HG03103 (cell line): ENCODE measurements at regions not wholly inside any gene's neighbourhood (a gene's known extent, or its start where the extent isn't known, plus 50 kb on each side); places are given as distances from the start of the nearest gene placed in this dataset.
"Not testable (repeated sequence)": the region's sequence is repeated elsewhere in the genome, so short reads cannot be mapped to it uniquely, and the experiment has no call there.

ENCODE experiments used
- ATAC-seq: cut with Tn5 transposase; IDR thresholded peaks from one replicate; pipeline ENCODE4 v1.9.1; 2021; ENCODE audit warnings: low read depth; ENCODE audit not compliant: unreplicated experiment

GRCh38 chr4:25981749-25982148, 67.7 kb downstream of the SMIM20 start:
- no peak for ATAC-seq

GRCh38 chr4:25982962-25983361, 68.9 kb downstream of the SMIM20 start:
- no peak for ATAC-seq

- ATAC-seq: no peak
Observed at GRCh38 chr4:25984266-25984665, 70.2 kb downstream of the SMIM20 start.

DNA sequence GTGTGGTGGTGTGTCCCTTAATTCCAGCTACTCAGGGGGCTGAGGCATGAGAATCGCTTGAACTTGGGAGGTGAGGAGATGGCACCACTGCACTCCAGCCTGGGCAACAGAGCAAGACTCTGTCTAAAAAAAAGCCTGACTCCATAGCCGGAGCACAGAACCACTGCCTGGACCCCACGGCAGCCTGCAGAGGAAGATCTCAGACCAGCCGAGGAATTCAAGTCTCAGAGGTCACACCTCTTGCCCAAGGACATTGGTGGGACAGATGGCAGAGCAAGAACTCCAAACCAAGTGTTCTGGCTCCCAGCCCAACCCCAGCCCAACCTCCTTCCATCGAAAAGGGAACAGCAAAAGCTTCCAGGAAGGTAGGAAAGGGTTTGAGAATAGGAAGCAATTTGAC, 70.8 kb downstream of the SMIM20 start:
- ATAC-seq: no peak

DNA sequence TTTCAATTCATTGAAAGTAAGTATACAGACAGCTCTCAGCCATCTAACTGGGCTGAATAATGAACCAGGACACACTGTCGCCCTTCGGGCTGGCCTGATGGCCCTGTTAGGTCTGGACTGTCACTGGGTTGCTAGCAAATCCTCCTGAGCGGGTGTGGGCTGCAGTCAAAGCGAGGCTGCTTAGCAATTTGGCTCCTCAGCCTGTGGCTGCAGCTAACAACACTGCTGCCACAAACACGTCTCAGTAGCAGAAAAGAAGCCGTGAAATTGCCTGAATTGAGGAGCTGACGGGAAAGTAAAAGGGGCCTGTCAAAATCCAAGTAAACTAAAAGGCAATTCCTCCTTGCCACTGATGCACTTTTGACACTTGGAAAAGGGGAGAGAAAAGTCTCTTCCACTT, 72.8 kb downstream of the SMIM20 start:
- ATAC-seq: no peak

DNA sequence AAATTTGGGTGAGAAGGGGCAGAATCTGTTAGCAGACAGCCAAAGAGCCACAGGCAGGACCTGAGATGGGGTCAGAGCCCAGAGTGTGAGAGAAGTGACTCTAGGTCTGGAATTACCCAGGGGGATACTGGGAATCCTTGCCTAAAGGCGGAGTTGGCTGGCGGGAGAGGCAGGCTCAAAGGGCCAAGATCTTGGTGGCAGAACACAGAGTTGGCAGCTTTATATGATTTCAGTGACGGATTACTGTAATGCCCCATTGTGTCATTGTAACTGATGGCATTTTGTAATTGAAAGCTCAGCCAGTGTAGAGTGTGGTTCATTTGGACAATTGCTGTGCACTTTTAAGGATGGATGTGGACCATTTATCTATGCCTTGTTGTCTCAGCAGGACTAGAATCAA, 77.3 kb downstream of the SMIM20 start:
- no peak for ATAC-seq

- peak; percentile 66 for ATAC-seq
Observed at GRCh38 chr4:25993395-25994185, 79.6 kb downstream of the SMIM20 start.

DNA sequence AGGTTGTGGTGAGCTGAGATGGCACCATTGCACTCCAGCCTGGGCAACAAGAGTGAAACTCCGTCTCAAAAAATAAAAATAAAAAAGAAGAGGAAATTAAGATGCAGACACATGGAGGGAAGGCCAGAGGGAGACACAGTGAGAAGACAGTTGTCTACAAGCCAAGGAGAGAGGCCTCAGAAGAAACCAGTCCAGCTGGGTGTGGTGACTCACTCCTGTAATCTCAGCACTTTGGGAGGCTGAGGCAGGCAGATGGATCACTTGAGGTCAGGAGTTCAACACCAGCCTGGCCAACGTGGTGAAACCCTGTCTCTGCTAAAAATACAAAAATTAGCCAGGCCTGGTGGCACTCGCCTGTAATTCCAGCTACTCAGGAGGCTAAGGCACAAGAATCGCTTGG, 80.6 kb downstream of the SMIM20 start:
- ATAC-seq: not testable (repeated sequence)

DNA sequence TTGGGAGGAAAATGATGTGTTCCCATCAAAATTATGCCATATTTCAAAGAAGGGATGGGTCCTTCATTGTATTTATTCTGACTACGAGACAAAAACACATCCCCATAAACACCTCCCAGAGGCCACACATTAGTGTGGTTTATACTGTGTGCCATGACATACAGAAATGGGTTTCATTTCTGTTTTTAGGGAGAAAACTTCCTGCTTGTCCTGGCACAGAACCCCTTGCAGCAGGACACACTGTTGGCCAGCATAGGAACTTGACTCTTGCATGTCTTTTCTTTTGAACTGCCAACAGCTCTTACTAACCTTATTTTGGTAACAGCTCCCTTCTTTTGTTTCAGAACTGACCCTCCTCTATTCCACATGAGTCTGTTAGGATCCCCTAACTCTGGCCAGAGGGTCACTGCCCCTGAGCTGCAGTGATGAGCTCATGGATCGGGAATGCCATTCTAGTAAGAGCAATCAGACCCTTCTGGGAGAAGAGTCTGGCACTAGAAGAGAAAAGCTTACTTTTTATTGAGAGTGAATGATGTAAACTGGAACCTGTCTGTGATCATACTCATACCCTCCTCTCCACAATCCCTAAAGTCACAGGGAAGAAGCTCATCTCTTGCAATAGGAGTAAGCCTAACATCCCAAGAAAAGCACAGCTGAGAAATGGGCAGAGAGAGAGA, 86.4 kb downstream of the SMIM20 start:
- ATAC-seq: no peak

DNA sequence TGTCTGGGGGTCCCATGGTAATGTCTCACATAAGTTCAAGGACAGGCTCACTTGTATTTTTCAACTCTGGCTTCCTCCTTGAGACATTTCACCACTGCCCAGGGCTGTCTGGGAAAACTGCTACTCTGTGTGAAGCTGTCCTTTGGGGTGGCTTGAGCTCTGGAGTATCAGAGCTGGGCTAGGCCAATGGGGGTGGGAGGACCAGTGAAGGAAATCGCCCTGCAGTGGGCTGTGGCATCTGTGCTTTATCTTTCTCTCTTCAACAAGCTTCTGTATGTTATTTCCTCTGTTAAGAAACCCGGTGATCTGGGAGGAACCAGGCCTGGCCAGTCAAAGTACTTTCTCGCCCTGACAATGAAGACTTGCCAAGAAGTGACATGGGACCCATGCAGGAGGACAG, 87.4 kb downstream of the SMIM20 start:
- ATAC-seq: no peak

DNA sequence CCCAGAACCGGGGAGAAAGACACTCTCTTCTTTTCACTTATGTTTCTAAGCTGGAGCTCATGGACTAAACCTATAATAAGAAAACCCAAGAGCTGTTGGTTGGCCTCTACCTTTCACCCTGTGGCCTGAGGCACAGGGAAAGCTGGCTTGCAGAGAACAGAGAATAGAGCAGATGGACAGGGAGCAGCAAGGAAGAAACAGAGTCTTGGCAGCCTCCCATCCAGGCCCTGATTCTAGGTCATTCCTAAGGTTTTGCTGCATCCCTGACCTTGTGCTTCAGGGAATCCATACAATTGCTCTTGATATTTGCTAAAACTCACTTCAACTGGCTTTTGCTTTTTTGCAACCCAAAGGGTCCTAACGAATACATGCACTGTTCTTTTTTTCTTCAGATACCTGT, 87.8 kb downstream of the SMIM20 start:
- ATAC-seq: no peak

DNA sequence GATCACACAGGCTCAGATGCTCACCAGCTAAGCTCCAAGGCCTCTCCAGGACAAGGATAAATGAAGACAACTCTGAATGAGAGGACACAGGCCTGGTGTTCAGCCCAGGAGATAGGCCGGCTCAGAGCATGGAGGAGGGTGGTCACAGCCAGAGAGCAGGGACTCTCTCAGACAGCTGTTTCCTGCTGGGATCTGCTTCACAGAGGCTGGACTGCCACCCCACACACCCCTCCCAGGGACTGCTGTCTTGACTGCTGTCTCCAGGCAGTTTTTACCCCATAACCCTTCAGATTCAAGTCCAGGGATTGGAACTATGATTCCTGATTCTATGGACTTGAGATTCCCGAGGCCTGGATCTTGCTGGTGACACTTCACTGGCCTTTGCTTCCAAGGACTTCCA, 89.0 kb downstream of the SMIM20 start:
- no peak for ATAC-seq

DNA sequence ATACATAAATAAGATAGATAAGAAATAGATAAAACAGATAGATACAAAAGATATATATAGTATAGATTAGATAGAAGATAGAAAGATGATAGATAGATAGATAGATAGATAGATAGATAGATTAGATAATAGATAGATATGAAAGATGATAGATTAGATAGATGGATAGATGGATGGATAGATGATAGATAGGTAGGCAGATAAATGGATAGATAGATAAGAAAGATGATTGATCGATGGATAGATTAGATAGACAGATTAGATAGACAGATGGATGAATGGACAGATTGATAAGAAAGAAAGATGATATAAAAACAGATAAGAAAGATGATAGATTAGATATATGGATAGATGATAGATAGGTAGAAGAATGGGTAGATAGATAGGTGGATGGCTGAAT, 90.3 kb downstream of the SMIM20 start:
- no peak for ATAC-seq

DNA sequence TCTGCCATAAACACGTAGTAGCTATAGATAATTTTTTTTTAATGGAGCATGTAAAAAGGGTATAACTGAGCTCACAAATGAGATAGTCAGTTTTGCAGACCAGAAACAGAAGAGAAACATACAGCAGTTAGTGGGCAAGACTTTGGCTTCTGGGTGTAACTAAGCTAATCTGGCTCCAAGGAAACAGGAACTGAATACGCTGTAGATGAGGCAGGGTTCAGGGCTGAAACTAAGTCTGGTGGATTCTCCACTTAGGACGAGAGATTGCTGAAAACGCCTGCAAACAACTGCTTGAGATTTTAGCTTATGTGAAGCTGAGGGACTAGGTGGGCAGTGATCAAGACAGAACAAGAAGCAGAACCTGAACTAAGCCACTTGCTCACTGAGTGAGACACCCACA, 91.7 kb downstream of the SMIM20 start:
- no peak for ATAC-seq

- ATAC-seq: no peak
Observed at GRCh38 chr4:26008737-26009136, 94.7 kb downstream of the SMIM20 start.

DNA sequence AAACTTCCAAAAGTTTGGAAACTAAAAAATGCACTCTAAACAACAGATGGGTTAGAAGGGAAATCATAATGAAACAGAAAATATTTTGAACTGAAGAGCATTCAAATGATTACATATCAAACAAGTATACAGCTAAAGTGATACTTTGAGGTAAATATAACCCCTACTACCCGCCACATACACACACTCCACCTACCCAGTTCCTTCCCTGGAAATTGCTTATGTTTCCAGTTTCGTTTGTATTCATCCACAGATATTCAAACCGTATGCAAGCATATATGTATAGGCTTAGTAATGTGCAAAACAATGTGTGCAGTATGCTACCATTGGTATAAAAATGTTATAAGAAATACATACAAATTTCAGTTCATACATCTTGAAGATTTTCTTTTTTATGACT, 95.5 kb downstream of the SMIM20 start:
- ATAC-seq: no peak

DNA sequence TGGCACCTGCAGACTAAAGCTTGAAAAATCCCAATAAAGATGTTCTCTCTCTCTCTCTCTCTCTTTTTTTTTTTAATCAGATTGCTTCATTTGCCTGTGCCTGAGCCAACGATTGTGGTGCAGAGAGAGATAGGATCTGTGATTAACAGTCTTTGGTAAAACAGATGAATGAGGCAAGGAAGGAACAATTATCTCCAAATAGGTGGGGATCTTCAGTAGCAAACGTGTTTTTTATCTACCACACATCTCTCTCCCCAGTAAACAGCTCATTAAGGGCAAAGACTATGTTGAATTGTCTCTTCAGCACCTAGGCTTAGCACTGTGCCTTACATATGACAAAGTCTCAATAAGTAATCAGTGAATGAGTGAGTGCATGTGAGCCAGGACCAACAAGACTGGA, 96.3 kb downstream of the SMIM20 start:
- no peak for ATAC-seq

GRCh38 chr4:26013629-26014028, 99.6 kb downstream of the SMIM20 start:
- ATAC-seq: no peak

GRCh38 chr4:26015133-26015651, 101.2 kb downstream of the SMIM20 start:
- ATAC-seq: no peak

- ATAC-seq: no peak
Observed at GRCh38 chr4:26015906-26016305, 101.9 kb downstream of the SMIM20 start.

GRCh38 chr4:26017531-26017930, 103.5 kb downstream of the SMIM20 start:
- no peak for ATAC-seq
